OCI-LY7 (cell line): ENCODE measurements at regions not wholly inside any gene's neighbourhood (a gene's known extent, or its start where the extent isn't known, plus 50 kb on each side); places are given as distances from the start of the nearest gene placed in this dataset.
"Not testable (repeated sequence)": the region's sequence is repeated elsewhere in the genome, so short reads cannot be mapped to it uniquely, and the experiment has no call there.

Experiments used
- BruUV-seq: library from RNA; stranded (reverse); fragments of 400-500 nt; replicated peaks from 2 replicates; lab custom pipeline; 2021; lab: Mats Ljungman, UMichigan
- CTCF ChIA-PET: fragments of 300-600 bp; sonication (Branson Sonifier 250); formaldehyde crosslinking; loops from one replicate; lab custom pipeline; 2022; ENCODE audit warnings: antibody characterized with exemption; ENCODE audit not compliant: unreplicated experiment; lab: Charles Lee
- POLR2A ChIA-PET: fragments of 300-600 bp; sonication (Branson Sonifier 250); formaldehyde crosslinking; loops from one replicate; lab custom pipeline; 2022; ENCODE audit warnings: antibody characterized with exemption; lab: Charles Lee
- DNase-seq: peaks from one replicate; pipeline ENCODE4 v3.0.0-alpha.2; 2015; ENCODE audit warnings: low spot score
- H2AFZ ChIP-seq: fragments of 200-600 bp; sonication (generic), shearing (Covaris generic); 2 replicates; pipeline ENCODE4 v1.6.1; 2014; ENCODE audit warnings: mild to moderate bottlenecking, antibody characterized with exemption, low read length, moderate library complexity
- H3K27ac ChIP-seq: fragments of 200-600 bp; sonication (generic); 2 replicates; pipeline ENCODE4 v1.5.1; 2014; ENCODE audit warnings: mixed run types, low read depth, mild to moderate bottlenecking, moderate library complexity, low read length, inconsistent platforms; ENCODE audit not compliant: poor library complexity, severe bottlenecking
- H3K36me3 ChIP-seq: fragments of 200-600 bp; sonication (generic); 2 replicates; pipeline ENCODE4 v1.6.1; 2014; ENCODE audit warnings: mild to moderate bottlenecking, antibody characterized with exemption, low read length, moderate library complexity, mixed read lengths; ENCODE audit not compliant: insufficient read depth
- H3K4me1 ChIP-seq: fragments of 200-600 bp; sonication (generic); 2 replicates; pipeline ENCODE4 v1.5.1; 2014; ENCODE audit warnings: mild to moderate bottlenecking, low read length; ENCODE audit not compliant: insufficient read depth, poor library complexity, severe bottlenecking
- H3K4me2 ChIP-seq: fragments of 200-600 bp; sonication (generic); 2 replicates; pipeline ENCODE4 v1.6.1; 2014; ENCODE audit warnings: mild to moderate bottlenecking, low read length
- H3K4me3 ChIP-seq: fragments of 200-600 bp; sonication (generic); 2 replicates; pipeline ENCODE4 v1.5.1; 2014; ENCODE audit warnings: mild to moderate bottlenecking, low read depth, low read length; ENCODE audit not compliant: poor library complexity, severe bottlenecking
- H3K79me2 ChIP-seq: fragments of 200-600 bp; sonication (generic); 2 replicates; pipeline ENCODE4 v1.6.1; 2016; ENCODE audit warnings: low read depth, mild to moderate bottlenecking, low read length, moderate library complexity, mixed read lengths; ENCODE audit not compliant: insufficient read depth
- H3K9me2 ChIP-seq: fragments of 200-600 bp; sonication (generic); 2 replicates; pipeline ENCODE4 v1.6.1; 2016; ENCODE audit warnings: mild to moderate bottlenecking, low read length, mixed read lengths; ENCODE audit not compliant: insufficient read depth
- H3K9me3 ChIP-seq: fragments of 200-600 bp; sonication (generic); 2 replicates; pipeline ENCODE4 v1.6.1; 2014; ENCODE audit warnings: mild to moderate bottlenecking, mixed run types, low read length, mixed read lengths
- H4K20me1 ChIP-seq: fragments of 200-600 bp; sonication (generic); 2 replicates; pipeline ENCODE4 v1.6.1; 2014; ENCODE audit warnings: mild to moderate bottlenecking, antibody characterized with exemption, low read length, moderate library complexity, mixed read lengths; ENCODE audit not compliant: insufficient read depth
- CTCF ChIP-seq: fragments of 200-600 bp; sonication (generic); conservative IDR thresholded peaks from 2 replicates; pipeline ENCODE4 v1.5.1; 2014; ENCODE audit warnings: mild to moderate bottlenecking, antibody characterized with exemption, low read length, moderate library complexity, mixed read lengths
- EZH2phosphoT487 ChIP-seq: fragments of 200-600 bp; sonication (generic); IDR thresholded peaks from 2 replicates; pipeline ENCODE4 v1.6.1; 2018; ENCODE audit warnings: low read depth, borderline replicate concordance, mild to moderate bottlenecking, mixed run types, antibody characterized with exemption, low read length, moderate library complexity, mixed read lengths
- intact Hi-C: fragments of 100-400 bp; cut with micrococcal nuclease; formaldehyde crosslinking; loops from one replicate; pipeline ENCODE4 v1.10.0; 2022; ENCODE audit not compliant: unreplicated experiment

GRCh38 chr5:114719268-114719667 lies 357.4 kb downstream of the KCNN2 start:
- Histone ChIP-seq H3K4me1 (no peaks in the 10 kb centered on the region), H3K79me2 (no peaks in the 10 kb centered on the region), H3K4me2 (no peak overlapping the region), H3K9me3 (no peaks in the 10 kb centered on the region), H3K27ac (no peak overlapping the region), H2AFZ (no peak overlapping the region), H4K20me1 (no peaks in the 10 kb centered on the region), H3K4me3 (no peak overlapping the region), H3K9me2 (no peaks in the 10 kb centered on the region), H3K36me3 (no peaks in the 10 kb centered on the region)
- ChIA-PET CTCF (no interaction called here), POLR2A (interaction anchor here (0.6 kb wide), 1 partner anchor 84 kb away, joined by 4 read pairs; no protein-coding TSS in a partner anchor)
- TF ChIP-seq CTCF (no peak), EZH2phosphoT487 (no peak)
- no peak for DNase-seq
- no TSS peak for BruUV-seq
- intact Hi-C loops, result no loop called here

DNA sequence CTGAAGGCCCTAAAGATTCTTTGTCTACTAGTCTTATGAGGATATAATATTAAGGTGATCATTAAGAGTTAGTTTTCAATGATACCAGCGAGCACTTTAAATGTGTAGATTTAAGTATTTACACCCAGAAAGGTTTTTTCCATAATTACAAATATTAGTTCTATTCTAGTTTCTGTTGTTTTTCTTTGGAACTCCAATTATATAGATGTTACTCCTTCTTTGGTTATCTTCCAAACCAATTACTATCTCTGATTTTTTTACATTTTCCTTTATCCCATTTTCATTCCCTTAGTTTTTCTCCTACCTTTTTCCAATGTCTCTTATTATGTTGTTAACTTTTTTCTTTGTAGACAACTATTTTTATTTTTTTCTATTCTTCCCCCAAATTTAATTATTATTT lies 355.1 kb downstream of the KCNN2 start:
- Histone ChIP-seq H3K79me2 (no peaks in the 10 kb centered on the region), H3K4me3 (no peak overlapping the region), H3K36me3 (no peaks in the 10 kb centered on the region), H4K20me1 (no peaks in the 10 kb centered on the region), H3K9me3 (no peaks in the 10 kb centered on the region), H3K4me2 (no peak overlapping the region), H3K4me1 (no peaks in the 10 kb centered on the region), H3K9me2 (no peaks in the 10 kb centered on the region), H2AFZ (no peak overlapping the region), H3K27ac (no peak overlapping the region)
- DNase-seq, result no peak
- ChIA-PET CTCF (no interaction called here), POLR2A (no interaction called here)
- TF ChIP-seq CTCF (no peak), EZH2phosphoT487 (no peak)
- BruUV-seq, result no TSS peak
- intact Hi-C loops, result no loop called here

DNA sequence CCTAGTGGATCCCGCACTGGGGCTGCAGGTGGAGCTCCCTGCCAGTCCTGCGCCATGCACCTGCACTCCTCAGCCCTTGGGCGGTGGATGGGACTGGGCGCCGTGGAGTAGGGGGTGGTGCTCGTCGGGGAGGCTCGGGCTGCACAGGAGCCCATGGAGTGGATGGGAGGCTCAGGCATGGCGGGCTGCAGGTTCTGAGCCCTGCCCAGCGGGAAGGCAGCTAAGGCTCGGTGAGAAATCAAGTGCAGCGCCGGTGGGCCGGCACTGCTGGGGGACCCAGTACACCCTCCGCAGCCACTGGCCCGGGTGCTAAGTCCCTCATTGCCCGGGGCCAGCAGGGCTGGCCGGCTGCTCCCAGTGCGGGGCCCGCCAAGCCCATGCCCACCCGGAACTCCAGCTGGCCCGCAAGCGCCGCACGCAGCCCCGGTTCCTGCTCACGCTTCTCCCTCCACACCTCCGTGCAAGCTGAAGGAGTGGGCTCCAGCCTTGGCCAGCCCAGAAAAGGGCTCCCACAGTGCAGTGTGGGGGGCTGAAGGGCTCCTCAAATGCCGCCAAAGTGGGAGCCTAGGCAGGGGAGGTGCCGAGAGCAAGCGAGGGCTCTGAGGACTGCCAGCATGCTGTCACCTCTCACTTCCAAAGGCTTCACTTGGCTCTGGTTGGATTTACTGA lies 342.5 kb downstream of the KCNN2 start:
- H3K4me3 ChIP-seq, H3K4me1 ChIP-seq, H4K20me1 ChIP-seq, H3K9me2 ChIP-seq, H3K79me2 ChIP-seq, H3K9me3 ChIP-seq, H2AFZ ChIP-seq, POLR2A ChIA-PET, H3K36me3 ChIP-seq, intact Hi-C loops, DNase-seq, BruUV-seq, CTCF ChIA-PET, H3K27ac ChIP-seq, H3K4me2 ChIP-seq: not testable (repeated sequence)
